IPS-20b (cell line): ENCODE measurements at regions not wholly inside any gene's neighbourhood (a gene's known extent, or its start where the extent isn't known, plus 50 kb on each side); places are given as distances from the start of the nearest gene placed in this dataset.

Experiments
- H3K27ac ChIP-seq: one replicate; pipeline ENCODE4 v1.5.1; 2013; ENCODE audit warnings: low read length
- H3K27me3 ChIP-seq: 2 replicates; pipeline ENCODE4 v1.6.1; 2013; ENCODE audit warnings: mild to moderate bottlenecking, low read length, inconsistent platforms; ENCODE audit not compliant: insufficient read depth
- H3K36me3 ChIP-seq: 2 replicates; pipeline ENCODE4 v1.6.1; 2013; ENCODE audit warnings: low read depth, mild to moderate bottlenecking, inconsistent platforms, low read length, moderate library complexity; ENCODE audit not compliant: insufficient read depth
- H3K4me1 ChIP-seq: 2 replicates; pipeline ENCODE4 v1.6.1; 2013; ENCODE audit warnings: mild to moderate bottlenecking, control low read depth, inconsistent platforms, low read length, moderate library complexity; ENCODE audit not compliant: insufficient read depth
- H3K4me3 ChIP-seq: 2 replicates; pipeline ENCODE4 v1.5.1; 2013; ENCODE audit warnings: mild to moderate bottlenecking, low read length, inconsistent platforms
- H3K9ac ChIP-seq: 2 replicates; pipeline ENCODE4 v1.6.1; 2013; ENCODE audit warnings: low read depth, mild to moderate bottlenecking, inconsistent platforms, low read length, moderate library complexity
- H3K9me3 ChIP-seq: 2 replicates; pipeline ENCODE4 v1.6.1; 2013; ENCODE audit warnings: mild to moderate bottlenecking, low read depth, low read length, inconsistent platforms; ENCODE audit not compliant: insufficient read depth

DNA sequence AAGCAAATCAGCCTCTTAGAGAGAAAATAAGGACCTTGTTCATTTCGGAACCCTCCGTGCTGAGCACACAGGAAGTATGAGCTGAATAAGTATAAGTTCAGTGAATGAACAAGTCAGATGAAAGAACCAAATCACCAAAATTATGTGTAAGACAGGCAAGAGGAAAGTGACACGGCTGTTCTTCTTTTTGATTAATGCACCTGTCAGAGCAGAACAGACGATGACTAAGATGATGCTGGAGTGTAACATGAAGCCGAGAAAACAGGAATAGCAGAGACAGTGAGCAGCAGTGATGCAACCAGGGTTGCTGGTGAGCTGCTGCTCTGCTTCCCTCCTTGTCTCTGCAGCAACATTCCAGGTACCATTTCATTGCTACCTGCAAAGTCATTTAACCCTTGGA, 861.1 kb downstream of the GALC start:
- Histone ChIP-seq H3K4me3 (no peak overlapping the region), H3K27me3 (no peaks in the 10 kb centered on the region), H3K9ac (no peak overlapping the region), H3K27ac (no peak overlapping the region), H3K9me3 (no peaks in the 10 kb centered on the region), H3K36me3 (no peaks in the 10 kb centered on the region), H3K4me1 (peaks cover 5% of the 10 kb centered on the region; the same call in 1 of the 2 replicates)

DNA sequence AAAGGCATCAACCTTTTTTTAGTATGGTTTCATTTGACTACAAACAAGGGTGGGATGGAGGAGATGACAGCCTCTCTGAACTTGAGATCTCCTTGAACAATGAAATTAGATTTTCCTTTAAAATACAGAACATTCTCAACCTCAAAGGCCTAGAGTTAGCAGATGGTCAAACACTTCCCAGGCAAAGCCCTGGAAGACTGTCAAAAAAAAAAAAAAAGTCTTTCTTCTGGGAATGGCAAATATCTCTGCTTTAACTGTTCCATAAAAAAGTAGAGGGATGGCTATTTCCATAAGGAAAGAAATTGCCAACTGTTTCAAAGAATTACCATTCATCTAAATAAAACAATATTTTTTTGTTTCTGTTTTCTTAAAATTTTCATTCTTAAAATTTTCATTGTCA, 870.8 kb downstream of the GALC start:
- H3K4me3 ChIP-seq: no peak overlapping the region
- no peaks in the 10 kb centered on the region; the same call in 1 of the 2 replicates for H3K4me1 ChIP-seq
- H3K9ac ChIP-seq: no peak overlapping the region
- no peak overlapping the region for H3K27ac ChIP-seq
- no peaks in the 10 kb centered on the region for H3K36me3 ChIP-seq
- no peaks in the 10 kb centered on the region for H3K27me3 ChIP-seq
- no peaks in the 10 kb centered on the region for H3K9me3 ChIP-seq

DNA sequence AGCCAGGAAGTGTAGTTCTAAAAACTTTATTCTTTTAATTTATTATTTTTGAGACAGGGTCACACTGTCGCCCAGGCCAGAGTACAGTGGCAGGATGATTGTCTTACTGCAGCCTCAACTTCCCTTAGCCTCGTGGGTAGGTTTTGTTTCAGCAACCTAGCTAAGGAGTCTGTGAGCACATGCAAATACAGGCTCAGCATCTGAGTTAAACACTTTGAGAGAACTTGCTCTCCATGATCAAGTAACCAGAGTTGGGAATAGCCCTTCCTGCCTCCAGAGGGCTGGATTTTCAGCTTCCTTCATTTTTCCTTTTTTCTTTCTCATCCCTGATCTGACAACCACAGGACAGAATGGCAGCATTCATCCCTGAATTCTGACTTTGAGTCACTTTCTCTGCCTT, 871.3 kb downstream of the GALC start:
- H3K9ac ChIP-seq: no peak overlapping the region
- no peak overlapping the region for H3K27ac ChIP-seq
- H3K9me3 ChIP-seq: no peaks in the 10 kb centered on the region
- H3K4me1 ChIP-seq: no peaks in the 10 kb centered on the region; the same call in 1 of the 2 replicates
- no peak overlapping the region for H3K4me3 ChIP-seq
- no peaks in the 10 kb centered on the region for H3K27me3 ChIP-seq
- no peaks in the 10 kb centered on the region for H3K36me3 ChIP-seq

DNA sequence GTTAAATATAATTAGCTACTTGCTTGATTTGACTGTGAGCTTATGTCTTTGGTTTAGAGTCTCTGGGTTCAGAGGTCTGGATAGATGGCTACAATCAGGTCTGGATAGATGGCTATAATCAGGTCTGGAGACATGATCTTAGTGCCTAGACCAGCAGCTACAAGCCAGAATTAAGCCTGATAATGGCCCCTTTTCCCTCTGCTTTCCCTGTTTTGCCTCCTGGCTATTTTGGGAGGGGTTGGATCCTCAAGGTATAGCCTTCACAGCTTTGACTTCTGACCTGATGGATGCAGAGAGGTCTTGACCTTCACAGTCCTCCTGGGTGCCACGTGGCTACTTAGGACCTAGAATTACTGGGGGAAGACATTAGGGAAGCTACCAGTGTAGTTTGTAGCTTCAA, 877.7 kb downstream of the GALC start:
- Histone ChIP-seq H3K36me3 (no peaks in the 10 kb centered on the region), H3K27me3 (no peaks in the 10 kb centered on the region), H3K27ac (no peak overlapping the region), H3K9ac (no peak overlapping the region), H3K4me1 (peaks cover 9% of the 10 kb centered on the region; the same call in 1 of the 2 replicates), H3K4me3 (no peak overlapping the region), H3K9me3 (no peaks in the 10 kb centered on the region)

GRCh38 chr14:87113286-87113685, 879.7 kb downstream of the GALC start:
- Histone ChIP-seq H3K9me3 (no peaks in the 10 kb centered on the region), H3K36me3 (no peaks in the 10 kb centered on the region), H3K9ac (no peak overlapping the region), H3K4me3 (no peak overlapping the region), H3K27me3 (no peaks in the 10 kb centered on the region), H3K27ac (no peak overlapping the region), H3K4me1 (peaks cover 9% of the 10 kb centered on the region; the same call in 1 of the 2 replicates)

DNA sequence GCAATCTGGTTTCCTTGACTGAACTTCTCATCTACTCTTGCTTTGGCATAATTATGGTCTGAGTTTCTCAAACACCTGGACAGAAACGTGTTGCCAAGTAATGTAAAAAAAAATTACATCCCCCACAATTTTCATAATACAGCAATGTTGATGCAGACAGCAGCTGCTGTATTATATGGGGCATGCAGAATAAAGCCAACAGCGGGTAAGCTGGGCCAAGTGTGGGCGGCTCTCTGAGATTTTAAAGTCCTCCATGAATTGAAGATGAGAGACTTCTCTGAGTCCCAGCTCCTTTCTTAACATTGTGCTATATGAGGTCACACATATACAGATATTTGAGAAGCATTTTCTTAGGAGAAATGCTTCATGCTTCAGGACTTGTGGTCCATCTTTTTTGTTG, 881.2 kb downstream of the GALC start:
- Histone ChIP-seq H3K27ac (no peak overlapping the region), H3K4me3 (no peak overlapping the region), H3K4me1 (peaks cover 9% of the 10 kb centered on the region; the same call in 1 of the 2 replicates)

DNA sequence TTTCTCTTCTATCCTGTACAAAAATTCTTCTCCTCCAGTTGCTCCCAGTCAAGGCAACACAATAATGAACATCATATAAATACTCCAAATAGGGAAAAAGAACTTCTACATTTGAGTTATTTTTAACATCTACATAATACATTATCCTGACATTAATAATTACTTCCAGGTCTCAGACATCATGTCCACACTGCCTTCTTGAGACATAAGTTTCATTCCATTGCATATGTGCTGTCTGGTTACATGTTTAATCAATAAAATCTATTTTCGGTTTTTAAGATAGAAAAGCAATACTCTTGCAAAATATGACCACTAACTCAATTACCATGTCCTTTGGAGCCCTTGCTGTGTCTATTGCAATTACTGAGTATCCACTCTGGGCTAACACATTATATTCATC, 881.9 kb downstream of the GALC start:
- Histone ChIP-seq H3K36me3 (no peaks in the 10 kb centered on the region), H3K9me3 (no peaks in the 10 kb centered on the region), H3K9ac (no peak overlapping the region), H3K4me3 (no peak overlapping the region), H3K4me1 (peaks cover 9% of the 10 kb centered on the region; the same call in 1 of the 2 replicates), H3K27me3 (no peaks in the 10 kb centered on the region), H3K27ac (no peak overlapping the region)

More for the DNA sequence above, 881.2 kb downstream of the GALC start:
- H3K27me3 ChIP-seq: no peaks in the 10 kb centered on the region
- H3K9ac ChIP-seq: no peak overlapping the region
- H3K9me3 ChIP-seq: no peaks in the 10 kb centered on the region
- no peaks in the 10 kb centered on the region for H3K36me3 ChIP-seq

GRCh38 chr14:87109271-87109670, 883.7 kb downstream of the GALC start:
- H3K27ac ChIP-seq: no peak overlapping the region
- H3K36me3 ChIP-seq: no peaks in the 10 kb centered on the region
- no peaks in the 10 kb centered on the region for H3K27me3 ChIP-seq
- no peaks in the 10 kb centered on the region for H3K9me3 ChIP-seq
- H3K9ac ChIP-seq: no peak overlapping the region
- no peak overlapping the region for H3K4me3 ChIP-seq
- peaks cover 3% of the 10 kb centered on the region; the same call in 1 of the 2 replicates for H3K4me1 ChIP-seq

DNA sequence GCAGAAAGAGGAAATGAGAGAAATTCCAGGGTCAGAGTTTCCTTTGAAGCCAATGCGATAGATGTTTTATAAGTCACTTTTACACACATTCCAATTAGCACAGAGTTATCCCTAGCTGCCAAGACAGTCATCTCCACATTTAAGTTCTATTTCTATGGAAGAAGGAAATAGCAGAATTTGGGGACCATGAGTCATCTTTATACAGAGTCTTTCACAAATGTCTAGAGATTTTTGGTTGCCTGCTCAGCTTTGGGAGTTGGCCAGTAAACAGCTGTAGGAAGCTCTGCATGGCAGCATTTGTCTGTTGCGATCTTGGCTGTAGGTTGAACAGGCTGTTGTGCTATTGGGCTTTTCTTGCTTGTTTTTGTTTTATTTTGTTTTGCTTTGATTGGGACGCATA, 884.3 kb downstream of the GALC start:
- no peaks in the 10 kb centered on the region for H3K36me3 ChIP-seq
- no peaks in the 10 kb centered on the region for H3K9me3 ChIP-seq
- no peak overlapping the region for H3K27ac ChIP-seq
- H3K4me1 ChIP-seq: no peaks in the 10 kb centered on the region
- H3K4me3 ChIP-seq: no peak overlapping the region
- no peaks in the 10 kb centered on the region for H3K27me3 ChIP-seq
- H3K9ac ChIP-seq: no peak overlapping the region

GRCh38 chr14:87102811-87103378, 890.1 kb downstream of the GALC start:
- Histone ChIP-seq H3K36me3 (no peaks in the 10 kb centered on the region), H3K9ac (no peak overlapping the region), H3K9me3 (no peaks in the 10 kb centered on the region), H3K4me1 (0 out of 2 replicates have a peak, but pooled peaks cover 2% of the 10 kb centered on the region), H3K27me3 (no peaks in the 10 kb centered on the region), H3K4me3 (no peak overlapping the region), H3K27ac (no peak overlapping the region)

DNA sequence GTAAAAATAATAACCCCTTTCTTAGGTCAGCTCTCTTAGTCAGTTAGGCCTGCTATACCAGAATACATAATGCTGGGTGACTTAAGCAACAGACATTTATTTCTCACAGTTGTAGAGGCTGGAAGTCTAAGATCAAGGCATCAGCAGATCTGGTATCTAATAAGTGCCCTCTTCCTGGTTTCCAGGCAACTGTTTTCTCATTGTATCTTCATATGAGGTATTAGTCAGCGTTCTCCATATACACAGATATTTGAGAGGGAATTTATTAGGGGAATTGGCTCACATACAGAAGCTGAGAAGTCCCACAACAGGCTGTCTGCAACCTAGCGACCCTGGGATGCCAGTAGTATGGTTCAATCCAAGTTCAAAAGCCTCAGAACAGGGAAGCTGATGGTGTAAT, 896.0 kb downstream of the GALC start:
- no peaks in the 10 kb centered on the region for H3K36me3 ChIP-seq
- H3K9me3 ChIP-seq: no peaks in the 10 kb centered on the region
- H3K27ac ChIP-seq: no peak overlapping the region
- H3K4me1 ChIP-seq: 0 out of 2 replicates have a peak, but pooled peaks cover 2% of the 10 kb centered on the region
- no peak overlapping the region for H3K4me3 ChIP-seq
- H3K27me3 ChIP-seq: no peaks in the 10 kb centered on the region
- no peak overlapping the region for H3K9ac ChIP-seq

DNA sequence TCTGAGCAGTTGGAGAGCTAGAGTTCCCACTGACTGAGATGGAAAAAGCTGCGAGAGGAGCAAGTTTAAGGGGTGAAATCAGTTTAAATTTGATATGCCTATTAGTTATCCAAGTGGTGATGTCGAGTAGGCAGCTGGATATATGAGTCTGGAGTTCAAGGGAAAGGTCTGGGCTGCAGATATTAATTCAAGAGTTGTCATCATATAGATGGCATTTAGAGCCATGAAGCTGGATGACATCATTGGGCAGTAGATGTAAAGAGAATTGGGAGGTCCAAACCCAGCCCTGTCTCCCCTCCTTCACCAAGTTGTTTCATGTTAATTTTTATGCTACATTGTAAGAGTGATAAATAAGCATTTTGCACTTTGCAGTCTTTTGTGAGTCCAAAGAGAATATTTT, 898.1 kb downstream of the GALC start:
- H3K4me3 ChIP-seq: no peak overlapping the region
- no peaks in the 10 kb centered on the region for H3K27me3 ChIP-seq
- no peak overlapping the region for H3K27ac ChIP-seq
- H3K9ac ChIP-seq: no peak overlapping the region
- H3K4me1 ChIP-seq: 0 out of 2 replicates have a peak, but pooled peaks cover 2% of the 10 kb centered on the region
- H3K9me3 ChIP-seq: no peaks in the 10 kb centered on the region
- no peaks in the 10 kb centered on the region for H3K36me3 ChIP-seq
